ENCODE measurements at regions not wholly inside any gene's neighbourhood (a gene's known extent, or its start where the extent isn't known, plus 50 kb on each side); places are given as distances from the start of the nearest gene placed in this dataset.

- TF ChIP-seq POLR2AphosphoS5 (IDR thresholded peaks at IDR 0.05): no peak
- TF ChIP-seq POLR2A (IDR thresholded peaks at IDR 0.05): no peak
Observed at GRCh38 chr22:20651286-20651685, 122.6 kb upstream of the SERPIND1 start.

Data from suprapubic skin (tissue), 4 donors.